HG03095 (cell line): ENCODE measurements at regions not wholly inside any gene's neighbourhood (a gene's known extent, or its start where the extent isn't known, plus 50 kb on each side); places are given as distances from the start of the nearest gene placed in this dataset.

Source experiments
- ATAC-seq: cut with Tn5 transposase; IDR thresholded peaks from one replicate; pipeline ENCODE4 v1.9.1; 2021; ENCODE audit warnings: moderate library complexity; ENCODE audit not compliant: unreplicated experiment

- ATAC-seq: no peak
These were observed 194.5 kb upstream of the ARSJ start for GRCh38 chr4:114173968-114174367.

- ATAC-seq: no peak
These were observed 198.2 kb upstream of the ARSJ start for GRCh38 chr4:114177628-114178027.

GRCh38 chr4:114178392-114178791 lies 198.9 kb upstream of the ARSJ start:
- ATAC-seq: no peak

GRCh38 chr4:114180481-114180880 lies 201.0 kb upstream of the ARSJ start:
- no peak for ATAC-seq

GRCh38 chr4:114184901-114185300 lies 205.5 kb upstream of the ARSJ start:
- no peak for ATAC-seq

GRCh38 chr4:114187592-114187991 lies 208.1 kb upstream of the ARSJ start:
- ATAC-seq: no peak

GRCh38 chr4:114191496-114191895 lies 212.0 kb upstream of the ARSJ start:
- no peak for ATAC-seq

- ATAC-seq: no peak
These were observed 213.4 kb upstream of the ARSJ start for GRCh38 chr4:114192854-114193253.

GRCh38 chr4:114193624-114194399 lies 214.4 kb upstream of the ARSJ start:
- no peak for ATAC-seq

- ATAC-seq: no peak
These were observed 217.2 kb upstream of the ARSJ start for GRCh38 chr4:114196606-114197005.

- ATAC-seq: no peak
These were observed 220.6 kb upstream of the ARSJ start for GRCh38 chr4:114200026-114200425.

GRCh38 chr4:114205261-114205660 lies 225.8 kb upstream of the ARSJ start:
- ATAC-seq: no peak

GRCh38 chr4:114208574-114209151 lies 229.2 kb upstream of the ARSJ start:
- no peak for ATAC-seq

- peak; percentile 60 for ATAC-seq
These were observed 230.1 kb upstream of the ARSJ start for GRCh38 chr4:114209584-114209983.

- no peak for ATAC-seq
These were observed 232.1 kb upstream of the ARSJ start for GRCh38 chr4:114211556-114211955.

- ATAC-seq: no peak
These were observed 237.8 kb upstream of the ARSJ start for GRCh38 chr4:114217150-114217817.

GRCh38 chr4:114223580-114223979 lies 244.1 kb upstream of the ARSJ start:
- ATAC-seq: no peak

GRCh38 chr4:114225436-114225835 lies 246.0 kb upstream of the ARSJ start:
- no peak for ATAC-seq

- no peak for ATAC-seq
These were observed 246.7 kb upstream of the ARSJ start for GRCh38 chr4:114226179-114226578.

GRCh38 chr4:114226968-114227760 lies 247.7 kb upstream of the ARSJ start:
- peak; percentile 78 for ATAC-seq

- ATAC-seq: no peak
These were observed 250.3 kb upstream of the ARSJ start for GRCh38 chr4:114229706-114230105.
